ENCODE measurements at regions not wholly inside any gene's neighbourhood (a gene's known extent, or its start where the extent isn't known, plus 50 kb on each side); places are given as distances from the start of the nearest gene placed in this dataset.

DNA sequence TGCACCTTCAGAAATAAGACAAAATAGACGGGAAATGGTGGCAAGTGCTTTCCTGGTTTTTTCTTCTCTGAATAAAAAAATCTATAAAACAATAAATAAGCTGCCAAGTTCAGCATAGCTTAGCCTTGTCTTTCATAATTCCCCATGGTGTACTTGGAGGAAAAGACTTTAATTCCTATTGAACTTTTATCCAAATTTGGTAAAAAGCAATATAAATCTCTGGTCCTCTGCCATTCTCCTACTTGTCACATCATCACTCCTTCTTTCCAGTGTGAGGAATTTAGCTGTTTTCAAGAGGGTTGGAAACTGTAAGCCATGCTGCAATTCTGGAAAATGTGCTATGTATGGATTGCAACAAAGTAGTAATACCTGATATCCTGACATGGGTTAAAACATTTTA, 551.8 kb upstream of the KIF2B start (continued):
- TF ChIP-seq ZNF576 (CRISPR knock-in tag; IDR thresholded peaks at IDR 0.05) (no peak), KAT7 (CRISPR knock-in tag; IDR thresholded peaks at IDR 0.05; ENCODE audit: borderline replicate concordance) (no peak), TBL1XR1 (IDR thresholded peaks at IDR 0.05; ENCODE audit: borderline replicate concordance, low read length, partially characterized antibody) (no peak), GATA4 (IDR thresholded peaks at IDR 0.05; ENCODE audit: borderline replicate concordance, low read depth) (no peak), HNF1A (IDR thresholded peaks at IDR 0.05; ENCODE audit: low read depth) (no peak), HNF1A (CRISPR knock-in tag; IDR thresholded peaks at IDR 0.05; ENCODE audit: borderline replicate concordance) (no peak), MATR3 (CRISPR knock-in tag; IDR thresholded peaks at IDR 0.05) (no peak), ZFP36L2 (CRISPR knock-in tag; IDR thresholded peaks at IDR 0.05) (no peak), SUZ12 (IDR thresholded peaks at IDR 0.05; ENCODE audit: low read depth, low read length) (no peak), SMAD3 (CRISPR knock-in tag; IDR thresholded peaks at IDR 0.05) (no peak), MTA3 (CRISPR knock-in tag; IDR thresholded peaks at IDR 0.05) (no peak), JUN (CRISPR knock-in tag; IDR thresholded peaks at IDR 0.05) (no peak)
- TF ChIP-seq, protein P1, sequence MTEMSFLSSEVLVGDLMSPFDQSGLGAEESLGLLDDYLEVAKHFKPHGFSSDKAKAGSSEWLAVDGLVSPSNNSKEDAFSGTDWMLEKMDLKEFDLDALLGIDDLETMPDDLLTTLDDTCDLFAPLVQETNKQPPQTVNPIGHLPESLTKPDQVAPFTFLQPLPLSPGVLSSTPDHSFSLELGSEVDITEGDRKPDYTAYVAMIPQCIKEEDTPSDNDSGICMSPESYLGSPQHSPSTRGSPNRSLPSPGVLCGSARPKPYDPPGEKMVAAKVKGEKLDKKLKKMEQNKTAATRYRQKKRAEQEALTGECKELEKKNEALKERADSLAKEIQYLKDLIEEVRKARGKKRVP (CRISPR knock-in tag; IDR thresholded peaks at IDR 0.05): no peak

All from HepG2 (cell line).